Neural progenitor cell (in vitro differentiated cells): ENCODE measurements at regions not wholly inside any gene's neighbourhood (a gene's known extent, or its start where the extent isn't known, plus 50 kb on each side); places are given as distances from the start of the nearest gene placed in this dataset.

Experiments used
- DNase-seq: peaks from one replicate; pipeline ENCODE4 v3.0.0-alpha.2; 2016; ENCODE audit warnings: low spot score
- H2AFZ ChIP-seq: fragments of 200-600 bp; sonication (generic); replicated peaks from 2 replicates; pipeline ENCODE4 v1.6.1; 2016; ENCODE audit warnings: antibody characterized with exemption
- H3F3A ChIP-seq: fragments of 200-600 bp; sonication (generic); 2 replicates; pipeline ENCODE4 v1.6.1; 2016; ENCODE audit warnings: antibody characterized with exemption, low read depth
- H3K27ac ChIP-seq: fragments of 200-600 bp; sonication (generic); 2 replicates; pipeline ENCODE4 v1.5.1; 2016; ENCODE audit warnings: mild to moderate bottlenecking
- H3K27me3 ChIP-seq: fragments of 200-600 bp; sonication (generic); 2 replicates; pipeline ENCODE4 v1.6.1; 2016; ENCODE audit warnings: mild to moderate bottlenecking, moderate library complexity
- H3K36me3 ChIP-seq: fragments of 200-600 bp; sonication (generic); 2 replicates; pipeline ENCODE4 v1.5.1; 2016
- H3K4me1 ChIP-seq: fragments of 200-600 bp; sonication (generic); 2 replicates; pipeline ENCODE4 v1.6.1; 2016; ENCODE audit warnings: mixed run types
- H3K4me2 ChIP-seq: fragments of 200-600 bp; sonication (generic); 2 replicates; pipeline ENCODE4 v1.6.1; 2016
- H3K4me3 ChIP-seq: fragments of 200-600 bp; sonication (generic); 2 replicates; pipeline ENCODE4 v1.5.1; 2016
- H3K79me2 ChIP-seq: fragments of 200-600 bp; sonication (generic); 2 replicates; pipeline ENCODE4 v1.6.1; 2016; ENCODE audit warnings: low read depth
- H3K9ac ChIP-seq: fragments of 200-600 bp; sonication (generic); 2 replicates; pipeline ENCODE4 v1.6.1; 2016
- H3K9me3 ChIP-seq: fragments of 200-600 bp; sonication (generic); 2 replicates; pipeline ENCODE4 v1.5.1; 2016; ENCODE audit warnings: low read depth
- H4K20me1 ChIP-seq: fragments of 200-600 bp; sonication (generic); 2 replicates; pipeline ENCODE4 v1.6.1; 2016; ENCODE audit warnings: low read depth
- H3K27ac Mint-ChIP-seq: 3 replicates; pipeline ENCODE4 v1.8.0; 2021; ENCODE audit warnings: mixed read lengths
- H3K27me3 Mint-ChIP-seq: 2 replicates; pipeline ENCODE4 v1.8.0; 2022; ENCODE audit warnings: low read depth, mild to moderate bottlenecking, inconsistent platforms, moderate library complexity, mixed read lengths; ENCODE audit not compliant: insufficient read depth
- H3K36me3 Mint-ChIP-seq: 3 replicates; pipeline ENCODE4 v1.8.0; 2021; ENCODE audit warnings: mixed read lengths
- H3K4me1 Mint-ChIP-seq: 3 replicates; pipeline ENCODE4 v1.8.0; 2021; ENCODE audit warnings: mixed read lengths
- H3K4me3 Mint-ChIP-seq: 3 replicates; pipeline ENCODE4 v1.8.0; 2021; ENCODE audit warnings: mild to moderate bottlenecking, moderate library complexity, mixed read lengths
- H3K9me3 Mint-ChIP-seq: 3 replicates; pipeline ENCODE4 v1.8.0; 2020; ENCODE audit warnings: mixed read lengths
- EZH2 ChIP-seq: fragments of 200-600 bp; sonication (generic); IDR thresholded peaks from 2 replicates; pipeline ENCODE4 v1.6.1; 2017; ENCODE audit warnings: antibody characterized with exemption, mild to moderate bottlenecking, moderate library complexity
- EZH2phosphoT487 ChIP-seq: fragments of 200-600 bp; sonication (generic); IDR thresholded peaks from 2 replicates; pipeline ENCODE4 v1.6.1; 2017; ENCODE audit warnings: antibody characterized with exemption
- TF ChIP-seq, protein P1 (sequence below): fragments of 200-600 bp; sonication (generic); IDR thresholded peaks from 2 replicates; pipeline ENCODE4 v1.5.1; 2017; ENCODE audit warnings: antibody characterized with exemption, mild to moderate bottlenecking

- Mint-ChIP-seq H3K4me1 (peaks cover 25% of the 10 kb centered on the region), H3K4me3 (peak overlapping the region; percentile 13), H3K27me3 (peaks cover 11% of the 10 kb centered on the region), H3K27ac (peak overlapping the region; percentile 24), H3K36me3 (peaks cover 2% of the 10 kb centered on the region), H3K9me3 (peaks cover 23% of the 10 kb centered on the region)
- H3K79me2 ChIP-seq, result no peaks in the 10 kb centered on the region
- peaks cover 16% of the 10 kb centered on the region for H3K4me1 ChIP-seq
- H3K36me3 ChIP-seq, result no peaks in the 10 kb centered on the region
- H3K4me3 ChIP-seq, result no peak overlapping the region
- peak overlapping the region; percentile 19 for H3K4me2 ChIP-seq
- no peaks in the 10 kb centered on the region for H4K20me1 ChIP-seq
- no peak for DNase-seq
- H3K9ac ChIP-seq, result no peak overlapping the region
- no peaks in the 10 kb centered on the region for H3K27me3 ChIP-seq
- H3K27ac ChIP-seq, result no peak overlapping the region
- H3K9me3 ChIP-seq, result peaks cover 3% of the 10 kb centered on the region
- TF ChIP-seq, protein P1, sequence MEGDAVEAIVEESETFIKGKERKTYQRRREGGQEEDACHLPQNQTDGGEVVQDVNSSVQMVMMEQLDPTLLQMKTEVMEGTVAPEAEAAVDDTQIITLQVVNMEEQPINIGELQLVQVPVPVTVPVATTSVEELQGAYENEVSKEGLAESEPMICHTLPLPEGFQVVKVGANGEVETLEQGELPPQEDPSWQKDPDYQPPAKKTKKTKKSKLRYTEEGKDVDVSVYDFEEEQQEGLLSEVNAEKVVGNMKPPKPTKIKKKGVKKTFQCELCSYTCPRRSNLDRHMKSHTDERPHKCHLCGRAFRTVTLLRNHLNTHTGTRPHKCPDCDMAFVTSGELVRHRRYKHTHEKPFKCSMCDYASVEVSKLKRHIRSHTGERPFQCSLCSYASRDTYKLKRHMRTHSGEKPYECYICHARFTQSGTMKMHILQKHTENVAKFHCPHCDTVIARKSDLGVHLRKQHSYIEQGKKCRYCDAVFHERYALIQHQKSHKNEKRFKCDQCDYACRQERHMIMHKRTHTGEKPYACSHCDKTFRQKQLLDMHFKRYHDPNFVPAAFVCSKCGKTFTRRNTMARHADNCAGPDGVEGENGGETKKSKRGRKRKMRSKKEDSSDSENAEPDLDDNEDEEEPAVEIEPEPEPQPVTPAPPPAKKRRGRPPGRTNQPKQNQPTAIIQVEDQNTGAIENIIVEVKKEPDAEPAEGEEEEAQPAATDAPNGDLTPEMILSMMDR, result no peak
- TF ChIP-seq EZH2phosphoT487 (no peak), EZH2 (no peak)
- H3F3A ChIP-seq, result peaks cover 6% of the 10 kb centered on the region
- H2AFZ ChIP-seq, result peak overlapping the region; percentile 83
Observed at GRCh38 chr5:72020161-72020983, 86.9 kb upstream of the MAP1B start.

DNA sequence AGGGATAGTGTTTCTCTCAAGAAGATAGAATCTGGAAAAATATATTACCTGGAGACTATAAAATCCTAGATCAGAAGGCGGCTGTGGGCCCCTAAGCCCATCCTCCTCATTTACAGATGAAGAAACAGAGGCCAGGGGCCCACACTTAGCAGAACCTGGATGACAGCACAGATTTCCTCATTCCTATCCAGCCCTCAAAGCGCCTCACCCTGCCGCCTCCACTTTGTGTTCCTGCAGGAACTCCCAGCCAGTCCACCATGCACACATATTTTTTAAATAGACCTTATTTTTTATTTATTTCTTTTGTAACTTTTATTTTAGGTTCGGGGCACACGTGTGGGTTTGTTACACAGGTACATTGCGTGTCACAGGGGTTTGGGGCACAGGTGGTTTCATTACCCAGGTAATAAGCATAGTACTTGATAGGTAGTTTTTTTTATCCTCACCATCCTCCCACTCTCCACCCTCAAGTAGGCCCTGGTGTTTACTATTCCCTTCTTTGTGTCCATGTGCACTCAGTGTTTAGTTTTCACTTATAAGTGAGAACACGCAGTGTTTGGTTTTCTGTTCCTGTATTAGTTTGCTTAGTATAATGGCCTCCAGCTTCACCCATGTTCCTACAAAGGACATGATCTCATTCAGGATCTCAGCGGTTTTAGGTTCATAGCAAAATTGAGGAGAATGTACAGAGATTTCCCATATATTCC, 85.5 kb upstream of the MAP1B start:
- H3K4me3 ChIP-seq, result no peak overlapping the region
- no peak for DNase-seq
- H3K9me3 ChIP-seq, result peaks cover 3% of the 10 kb centered on the region
- H2AFZ ChIP-seq, result peak overlapping the region; percentile 83
- no peaks in the 10 kb centered on the region for H4K20me1 ChIP-seq
- Mint-ChIP-seq H3K9me3 (peaks cover 23% of the 10 kb centered on the region), H3K36me3 (peaks cover 2% of the 10 kb centered on the region), H3K4me3 (no peak overlapping the region), H3K4me1 (peaks cover 21% of the 10 kb centered on the region), H3K27me3 (peaks cover 11% of the 10 kb centered on the region), H3K27ac (no peak overlapping the region)
- H3K27me3 ChIP-seq, result no peaks in the 10 kb centered on the region
- no peak overlapping the region for H3K27ac ChIP-seq
- H3K9ac ChIP-seq, result no peak overlapping the region
- H3K4me2 ChIP-seq, result no peak overlapping the region
- peaks cover 6% of the 10 kb centered on the region for H3F3A ChIP-seq
- H3K36me3 ChIP-seq, result no peaks in the 10 kb centered on the region
- peaks cover 16% of the 10 kb centered on the region for H3K4me1 ChIP-seq
- no peaks in the 10 kb centered on the region for H3K79me2 ChIP-seq
- TF ChIP-seq EZH2, result no peak
- TF ChIP-seq, protein P1, result no peak

GRCh38 chr5:72028382-72028781, 78.9 kb upstream of the MAP1B start:
- H3K27me3 ChIP-seq, result no peaks in the 10 kb centered on the region
- no peak overlapping the region for H3K4me2 ChIP-seq
- H3K4me3 Mint-ChIP-seq, result no peak overlapping the region
- peaks cover 8% of the 10 kb centered on the region for H3K27me3 Mint-ChIP-seq
- peaks cover 22% of the 10 kb centered on the region for H3K4me1 Mint-ChIP-seq
- H3K9me3 Mint-ChIP-seq, result peaks cover 2% of the 10 kb centered on the region
- no peak for DNase-seq
- H3K4me1 ChIP-seq, result peaks cover 22% of the 10 kb centered on the region
- peaks cover 20% of the 10 kb centered on the region for H3F3A ChIP-seq
- no peak overlapping the region for H3K9ac ChIP-seq
- peaks cover 3% of the 10 kb centered on the region for H3K9me3 ChIP-seq
- TF ChIP-seq EZH2, result no peak
- H4K20me1 ChIP-seq, result no peaks in the 10 kb centered on the region
- no peak overlapping the region for H3K27ac Mint-ChIP-seq
- no peaks in the 10 kb centered on the region for H3K36me3 Mint-ChIP-seq
- no peak overlapping the region for H3K27ac ChIP-seq
- H3K4me3 ChIP-seq, result no peak overlapping the region
- no peak overlapping the region for H2AFZ ChIP-seq
- no peaks in the 10 kb centered on the region for H3K36me3 ChIP-seq
- H3K79me2 ChIP-seq, result no peaks in the 10 kb centered on the region

DNA sequence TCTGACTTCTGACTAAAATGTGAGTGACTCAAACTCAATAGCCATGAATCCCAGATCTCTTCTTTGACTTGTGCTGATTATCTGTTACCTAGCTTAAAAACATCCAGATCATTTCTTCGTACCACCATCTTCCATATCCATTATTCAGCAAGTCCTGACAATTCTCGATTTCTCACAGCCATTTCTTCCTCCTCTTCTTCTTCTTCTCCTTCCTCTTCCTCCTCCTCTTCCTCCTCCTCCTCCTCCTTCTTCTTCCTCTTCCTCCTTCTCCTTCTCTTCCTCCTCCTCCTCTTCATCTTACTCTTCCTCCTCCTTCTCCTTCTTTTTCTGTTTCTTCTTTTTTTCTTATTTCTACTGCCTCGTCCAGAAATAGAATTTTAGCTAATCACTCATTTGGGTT, 77.0 kb upstream of the MAP1B start:
- H4K20me1 ChIP-seq, result no peaks in the 10 kb centered on the region
- no peak for DNase-seq
- no peak overlapping the region for H3K9ac ChIP-seq
- peaks cover 24% of the 10 kb centered on the region for H3F3A ChIP-seq
- H3K27me3 ChIP-seq, result no peaks in the 10 kb centered on the region
- no peaks in the 10 kb centered on the region for H3K9me3 ChIP-seq
- no peak overlapping the region for H3K4me3 ChIP-seq
- H3K36me3 ChIP-seq, result no peaks in the 10 kb centered on the region
- no peak overlapping the region for H2AFZ ChIP-seq
- no peaks in the 10 kb centered on the region for H3K79me2 ChIP-seq
- no peak overlapping the region for H3K4me2 ChIP-seq
- H3K27ac ChIP-seq, result no peak overlapping the region
- Mint-ChIP-seq H3K4me3 (no peak overlapping the region), H3K27ac (no peak overlapping the region), H3K27me3 (peaks cover 8% of the 10 kb centered on the region), H3K36me3 (no peaks in the 10 kb centered on the region), H3K9me3 (no peaks in the 10 kb centered on the region), H3K4me1 (peaks cover 38% of the 10 kb centered on the region)
- peaks cover 40% of the 10 kb centered on the region for H3K4me1 ChIP-seq
- no peak for TF ChIP-seq EZH2phosphoT487
- TF ChIP-seq EZH2, result no peak
- TF ChIP-seq, protein P1, result no peak
